HG03354 (cell line): ENCODE measurements at regions not wholly inside any gene's neighbourhood (a gene's known extent, or its start where the extent isn't known, plus 50 kb on each side); places are given as distances from the start of the nearest gene placed in this dataset.

ENCODE experiments used
- ATAC-seq: cut with Tn5 transposase; IDR thresholded peaks from one replicate; pipeline ENCODE4 v1.9.1; 2021; ENCODE audit warnings: mild to moderate bottlenecking; ENCODE audit not compliant: unreplicated experiment, poor library complexity, severe bottlenecking

DNA sequence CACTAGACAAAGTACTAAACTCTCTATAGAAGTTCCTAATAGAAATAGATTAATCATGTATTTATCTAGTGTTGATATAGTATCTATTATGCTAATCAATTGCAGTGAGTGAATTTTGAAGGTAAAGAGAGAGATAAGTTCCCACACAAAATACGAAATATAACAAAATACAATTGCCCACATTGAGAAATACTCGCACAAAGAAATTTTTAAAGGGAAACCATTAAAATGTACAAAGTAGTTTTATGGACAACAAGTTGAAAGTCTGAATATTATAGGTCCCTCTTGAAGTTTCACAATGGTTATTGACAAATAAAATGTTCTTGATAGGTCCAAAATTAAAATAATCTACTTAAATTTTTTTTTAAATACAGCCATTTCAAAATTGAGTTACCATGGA lies 1031.1 kb downstream of the SORCS1 start:
- ATAC-seq = no peak

DNA sequence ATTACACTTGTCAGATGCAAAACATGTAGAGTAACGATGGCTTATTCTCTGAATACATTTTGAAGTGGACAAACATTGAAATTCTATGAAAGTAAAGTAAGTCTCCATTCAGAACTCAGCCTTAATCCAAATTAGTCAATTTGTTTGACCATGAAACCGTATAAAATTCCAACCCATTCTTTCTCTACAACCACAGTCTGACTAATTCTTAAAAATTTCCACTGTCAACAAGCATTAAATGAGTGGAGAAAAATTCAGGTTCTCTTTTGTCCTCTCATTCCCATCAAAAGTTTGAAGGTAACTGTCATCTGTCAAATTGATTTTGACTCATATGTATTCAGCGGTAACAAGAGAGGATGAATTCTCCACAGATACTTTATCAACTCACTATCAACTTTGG lies 1031.5 kb downstream of the SORCS1 start:
- no peak for ATAC-seq

DNA sequence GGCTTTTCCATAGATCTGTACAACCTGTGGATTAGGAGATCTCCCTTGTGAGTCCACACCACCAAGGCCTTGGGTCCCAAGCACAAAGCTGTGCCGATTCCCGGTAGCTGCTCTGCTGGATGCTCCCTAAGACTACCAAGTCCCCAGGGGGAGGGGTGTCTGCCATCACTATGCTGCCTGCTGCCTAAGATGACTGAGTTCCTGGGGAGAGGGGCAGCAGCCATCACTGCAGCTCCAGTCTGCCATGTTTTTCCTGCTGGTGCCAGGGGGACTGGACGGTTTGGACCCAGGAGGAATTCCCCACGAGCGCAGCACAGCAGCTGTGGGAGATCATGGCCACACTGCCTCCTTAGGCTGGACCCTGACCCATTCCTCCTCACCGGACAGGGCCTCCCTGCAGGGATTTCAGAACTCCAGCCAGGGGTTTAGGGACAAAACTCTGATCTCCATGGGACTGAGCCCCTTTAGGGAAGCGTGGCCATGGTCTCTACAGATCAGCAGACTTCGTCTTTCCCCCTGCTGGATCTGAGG lies 1049.8 kb downstream of the SORCS1 start:
- ATAC-seq = no peak

DNA sequence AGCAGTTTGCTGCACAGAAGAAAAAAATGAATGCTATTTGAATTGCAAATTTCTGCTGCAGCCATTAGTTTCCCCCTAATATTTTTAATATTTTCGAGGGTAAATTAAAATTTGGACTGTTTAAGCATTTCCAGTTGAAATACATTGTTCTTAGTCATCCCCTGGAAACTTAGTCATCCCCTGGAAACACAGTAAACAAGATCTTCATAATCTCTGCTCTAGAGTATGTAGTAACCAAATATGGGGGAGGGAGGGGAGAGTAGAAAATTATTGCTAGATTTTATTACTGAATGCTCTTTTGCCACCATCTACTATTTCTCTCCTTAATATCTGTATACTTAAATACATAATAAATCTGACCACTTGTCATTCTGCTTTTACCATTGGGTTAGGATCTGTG lies 1053.3 kb downstream of the SORCS1 start:
- no peak for ATAC-seq

DNA sequence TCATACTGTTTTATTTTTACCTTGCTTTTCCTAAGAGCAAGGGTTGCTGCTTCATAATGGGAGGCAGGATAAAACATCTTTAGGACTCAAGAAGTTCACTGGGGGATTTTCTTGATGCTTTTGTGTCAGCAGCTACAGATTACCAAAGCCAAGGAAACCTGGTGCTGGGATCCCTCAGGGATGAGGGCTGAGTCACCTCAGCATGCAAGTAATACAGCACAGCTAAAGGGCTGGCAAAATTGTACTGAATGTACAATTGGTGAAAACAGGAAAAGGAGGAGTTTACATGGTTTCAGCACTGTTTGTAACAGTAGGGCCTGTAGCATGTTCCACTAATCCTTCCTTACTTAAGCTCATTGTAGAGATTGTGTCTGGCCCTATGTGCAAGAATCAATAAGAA lies 1056.8 kb downstream of the SORCS1 start:
- ATAC-seq = no peak

DNA sequence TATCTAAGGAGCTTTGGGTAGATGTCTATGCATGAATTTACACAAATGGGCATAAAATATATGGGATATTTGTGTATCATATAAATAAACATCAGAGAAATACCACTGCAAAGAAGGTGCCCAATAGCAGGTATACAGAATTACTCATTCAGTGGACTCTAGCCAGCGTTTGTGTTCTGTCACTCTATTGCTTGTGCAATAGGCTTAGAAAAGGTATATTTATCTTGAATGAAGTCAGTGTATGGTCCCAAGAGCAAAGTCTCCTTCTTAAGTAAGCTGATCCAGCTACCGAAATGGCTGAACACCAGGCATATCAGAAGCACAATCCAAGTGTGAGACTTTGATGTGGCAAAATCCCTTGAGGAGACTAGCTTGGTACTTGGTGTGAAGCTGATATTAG lies 1058.4 kb downstream of the SORCS1 start:
- ATAC-seq = no peak

DNA sequence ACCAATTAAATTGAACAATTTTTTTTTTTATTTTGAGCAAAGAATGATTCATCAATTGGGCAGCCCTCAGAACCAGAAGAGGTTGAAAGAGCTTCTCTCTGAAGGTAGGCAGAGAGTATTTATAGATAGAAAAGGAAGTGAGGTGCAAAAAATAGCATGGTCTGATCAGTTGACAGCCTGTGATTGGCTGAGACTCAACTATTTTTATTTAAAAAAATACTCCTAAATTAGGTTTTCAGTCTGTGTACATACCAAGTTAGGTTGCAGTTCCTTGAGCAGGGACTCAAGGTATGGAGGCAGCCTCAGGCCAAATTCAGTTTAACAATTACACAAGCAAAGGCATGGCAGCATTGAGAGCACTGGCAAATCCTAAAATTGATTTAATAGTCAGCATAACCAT lies 1074.7 kb downstream of the SORCS1 start:
- ATAC-seq = no peak

DNA sequence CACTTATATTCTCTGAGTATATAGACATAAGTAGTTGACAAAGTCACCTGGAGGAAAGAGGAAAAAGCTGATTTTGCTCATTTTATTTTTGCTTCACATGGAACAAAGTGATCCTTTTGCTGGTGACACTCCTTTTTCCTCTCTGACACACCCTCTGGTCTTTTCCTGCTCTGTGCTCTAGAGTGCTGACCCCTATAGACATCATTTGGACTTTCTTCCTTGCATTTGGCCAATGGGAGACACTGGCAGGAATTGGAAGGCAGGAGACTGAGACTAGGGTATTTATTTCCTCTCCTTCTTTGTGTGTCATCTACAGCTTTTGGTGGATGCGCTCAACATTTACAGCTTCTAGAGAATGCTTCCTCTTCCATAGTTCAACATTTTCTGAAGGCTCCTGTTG lies 1078.1 kb downstream of the SORCS1 start:
- no peak for ATAC-seq

DNA sequence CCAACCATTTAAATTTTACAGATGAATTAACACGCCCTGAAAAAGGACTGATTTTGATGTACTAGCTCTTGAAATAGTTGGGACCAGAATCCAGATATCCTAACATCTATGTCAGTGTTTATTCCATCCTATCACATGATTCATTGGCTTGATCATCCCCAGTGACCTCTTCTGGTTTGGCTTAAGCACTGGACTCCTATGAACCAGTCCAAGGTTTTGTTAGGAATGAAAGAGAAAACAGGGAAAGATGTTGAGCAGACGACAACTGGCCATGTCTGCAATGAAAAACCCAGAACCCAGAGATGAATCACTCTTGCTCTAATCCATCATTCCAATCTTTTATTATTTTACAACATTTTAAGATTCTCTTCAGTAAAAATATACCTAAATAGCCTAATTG lies 1080.9 kb downstream of the SORCS1 start:
- no peak for ATAC-seq

DNA sequence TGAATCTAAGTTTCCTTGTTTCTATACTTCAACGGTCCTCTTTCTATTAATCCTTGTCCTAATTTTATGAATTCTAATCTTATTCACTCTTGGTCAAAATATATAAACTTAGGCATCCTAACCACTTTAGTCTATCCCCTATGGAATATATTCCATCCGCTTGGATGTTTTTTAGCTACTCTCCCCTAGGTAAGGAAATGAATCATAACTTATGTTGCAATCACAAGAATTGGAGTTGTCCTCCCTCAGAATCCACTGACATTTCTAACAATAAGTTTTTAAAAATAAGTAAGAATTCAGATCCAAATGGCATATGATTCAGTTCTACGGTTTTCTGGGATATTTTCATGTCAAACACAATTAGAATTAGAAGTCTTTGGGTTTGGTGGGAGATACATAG lies 1081.6 kb downstream of the SORCS1 start:
- no peak for ATAC-seq

DNA sequence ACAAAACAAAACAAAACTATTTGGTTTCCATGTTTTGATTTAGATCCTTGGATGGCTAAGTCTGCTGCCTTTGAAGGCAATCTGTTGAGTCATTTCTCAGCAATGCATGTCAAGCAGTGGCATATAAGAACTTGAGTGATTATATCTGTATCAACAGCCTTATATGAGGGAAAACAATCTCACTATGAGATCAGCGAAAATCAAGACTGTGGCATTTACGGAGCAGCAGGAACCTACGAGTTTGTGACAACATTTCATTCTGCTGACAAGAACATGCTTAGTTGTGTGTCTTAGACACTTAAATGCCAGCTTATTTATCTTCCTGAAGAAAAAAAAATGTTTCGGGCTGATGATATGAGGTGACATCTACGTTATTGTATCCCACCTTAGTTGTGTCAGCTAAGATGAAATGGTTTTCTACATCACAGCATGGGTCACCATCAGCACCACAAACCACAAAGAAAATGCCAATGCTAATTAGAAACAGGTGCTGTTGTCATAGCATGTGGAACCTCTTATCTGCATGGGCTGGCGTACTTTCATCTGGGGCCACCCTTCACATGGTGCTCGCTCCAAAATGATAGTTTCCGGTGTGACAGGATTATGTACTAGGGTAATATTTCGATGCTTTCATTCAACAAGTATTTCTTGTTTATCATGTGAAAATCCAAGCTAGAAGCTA lies 1085.5 kb downstream of the SORCS1 start:
- ATAC-seq = no peak

DNA sequence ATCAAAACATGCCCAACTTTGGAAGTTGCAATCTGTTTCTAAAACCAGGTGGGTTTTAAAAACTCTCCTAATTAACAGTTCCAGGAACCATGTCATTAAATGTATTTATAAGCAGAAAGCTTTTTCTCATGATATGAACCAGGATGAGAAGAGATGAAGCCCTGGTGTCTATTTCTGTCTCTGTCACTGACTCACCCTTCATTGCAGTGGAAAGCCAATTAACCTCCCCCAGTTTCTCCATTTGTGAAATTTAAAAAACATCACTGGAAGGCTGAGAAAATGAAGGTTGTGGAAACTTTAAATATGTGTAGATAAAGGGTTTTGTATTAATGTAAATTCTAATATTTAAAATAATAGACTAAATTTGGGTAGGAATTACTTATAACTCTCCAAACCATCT lies 1088.0 kb downstream of the SORCS1 start:
- ATAC-seq = no peak

DNA sequence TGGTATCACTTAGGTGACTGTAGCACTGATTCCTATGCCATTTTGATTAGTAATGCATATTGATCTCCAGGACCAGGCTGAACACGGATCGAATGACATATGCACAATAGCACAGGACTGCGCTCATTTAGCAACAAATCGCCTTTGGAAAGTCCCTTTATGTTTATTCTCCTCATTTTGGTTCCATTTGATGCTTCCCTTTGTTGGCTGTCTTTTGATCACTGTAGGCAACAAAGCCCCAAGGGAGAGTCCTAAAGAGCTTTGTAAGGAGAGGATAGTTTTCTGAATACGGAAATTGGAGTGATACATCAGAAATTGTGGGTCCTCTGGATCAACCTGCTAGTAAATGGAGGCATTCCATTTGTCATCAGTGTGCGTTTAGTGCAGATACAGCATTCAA lies 1111.4 kb downstream of the SORCS1 start:
- no peak for ATAC-seq

DNA sequence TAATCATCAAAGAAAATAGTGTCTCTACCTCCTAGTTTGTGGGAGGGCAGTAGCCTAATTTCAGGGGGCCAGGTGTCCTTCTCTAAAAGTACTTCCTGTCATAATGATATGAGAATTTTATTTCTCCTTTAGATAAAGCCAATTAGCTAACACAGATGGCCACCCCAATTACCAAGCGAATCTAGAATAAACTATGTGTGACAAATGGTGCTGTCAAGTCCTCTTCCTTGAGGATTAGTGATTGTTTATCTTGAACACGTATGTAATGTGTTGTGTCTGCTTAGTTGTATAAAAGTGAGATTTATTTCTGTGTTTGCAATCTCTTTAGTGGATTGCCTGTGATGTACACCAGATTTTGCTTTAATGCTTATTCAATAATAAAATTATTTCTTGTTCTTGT lies 1120.0 kb downstream of the SORCS1 start:
- no peak for ATAC-seq

DNA sequence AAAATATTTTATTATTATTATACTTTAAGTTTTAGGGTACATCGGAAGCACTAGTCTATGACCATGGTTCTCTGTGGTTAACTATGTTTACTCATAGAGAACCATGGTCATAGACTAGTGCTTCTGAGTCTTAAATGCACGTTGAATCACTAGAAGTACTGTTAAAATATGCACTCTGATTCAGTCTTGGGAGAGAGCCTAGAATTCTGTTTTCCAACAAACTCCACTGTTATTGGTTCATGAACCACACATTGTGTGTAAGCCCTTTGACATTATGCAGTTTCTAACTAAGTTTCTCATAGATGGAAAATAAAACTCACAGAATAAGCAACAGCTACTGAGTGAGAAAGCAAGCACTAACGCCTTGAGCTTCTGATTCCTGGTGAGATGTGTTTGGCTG lies 1120.6 kb downstream of the SORCS1 start:
- ATAC-seq = no peak

DNA sequence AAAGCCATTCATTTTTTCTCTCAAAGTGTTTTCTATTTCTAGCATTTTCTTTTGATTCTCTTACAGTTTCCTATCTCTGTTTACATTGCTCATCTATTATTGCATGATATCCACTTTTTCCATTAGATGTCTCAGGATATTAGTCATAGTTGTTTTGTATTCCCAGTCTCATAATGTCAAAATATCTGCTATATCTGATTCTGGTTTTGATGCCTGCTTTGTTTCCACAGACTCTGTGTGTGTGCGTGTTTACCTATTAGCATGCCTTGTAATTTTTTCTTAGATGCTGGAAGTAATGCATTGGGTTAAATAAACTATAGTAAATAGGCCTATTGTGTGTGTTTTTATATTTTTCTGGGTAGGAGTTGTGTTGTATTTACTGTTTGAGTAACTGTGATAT lies 1126.3 kb downstream of the SORCS1 start:
- ATAC-seq = no peak

DNA sequence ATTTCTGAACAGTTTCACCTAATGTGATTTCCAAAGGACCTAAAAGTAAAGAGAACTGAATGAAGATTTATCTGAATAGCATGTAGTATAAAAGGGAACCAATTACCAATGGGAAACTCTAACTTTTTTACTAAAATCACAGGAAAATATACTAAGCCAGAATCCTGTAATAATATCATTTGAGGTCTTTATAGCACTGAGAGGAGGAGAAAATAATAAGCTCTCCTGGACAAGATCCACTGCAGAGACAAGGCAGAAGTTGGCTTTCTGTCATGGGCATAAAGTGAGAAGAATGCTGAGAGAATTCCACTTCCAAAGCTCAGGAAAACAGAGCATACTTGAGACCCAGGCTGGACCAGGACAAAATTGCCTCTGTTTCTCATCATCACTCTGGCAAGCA lies 1131.4 kb downstream of the SORCS1 start:
- no peak for ATAC-seq

DNA sequence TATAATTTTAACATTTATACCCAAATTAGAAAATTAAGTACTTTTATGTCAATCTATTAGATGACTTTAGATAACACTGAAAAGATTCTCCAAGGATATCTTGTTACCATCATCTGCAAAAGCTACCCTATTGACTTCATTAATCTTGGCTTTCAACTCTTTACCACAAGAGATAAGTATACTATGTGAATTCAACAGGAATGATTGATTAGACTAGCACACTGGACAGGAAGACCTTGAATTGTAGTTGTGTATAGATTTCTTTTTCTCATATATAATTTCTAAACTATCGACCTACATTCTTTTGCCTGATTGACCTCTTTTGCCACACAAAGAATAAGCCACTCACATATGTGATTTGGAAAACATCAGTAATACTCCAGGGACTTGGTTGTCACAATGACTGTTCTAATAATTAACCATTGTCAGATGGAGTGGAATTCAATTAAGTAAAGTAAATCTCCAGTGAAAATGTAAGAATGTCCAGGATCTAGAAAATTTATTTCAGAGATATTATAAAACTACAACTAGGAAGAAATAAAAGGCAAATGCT lies 1132.0 kb downstream of the SORCS1 start:
- ATAC-seq = no peak

DNA sequence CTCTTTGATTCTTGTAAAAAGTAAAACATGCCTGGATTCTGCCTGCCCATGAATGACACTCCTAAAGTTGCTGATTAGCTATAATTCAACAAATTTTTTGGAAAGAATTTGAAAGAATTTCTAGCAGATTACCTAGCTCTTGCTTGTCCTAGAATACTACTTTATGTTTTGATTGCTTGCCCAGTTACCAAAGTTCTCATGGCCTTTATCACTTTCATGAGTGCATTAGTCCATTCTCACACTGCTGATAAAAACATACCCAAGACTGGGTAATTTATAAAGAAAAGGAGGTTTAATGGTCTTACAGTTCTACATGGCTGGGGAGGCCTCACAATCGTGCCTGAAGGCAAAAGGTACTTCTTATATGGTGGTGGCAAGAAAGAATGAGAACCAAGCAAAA lies 1137.3 kb downstream of the SORCS1 start:
- ATAC-seq = no peak

DNA sequence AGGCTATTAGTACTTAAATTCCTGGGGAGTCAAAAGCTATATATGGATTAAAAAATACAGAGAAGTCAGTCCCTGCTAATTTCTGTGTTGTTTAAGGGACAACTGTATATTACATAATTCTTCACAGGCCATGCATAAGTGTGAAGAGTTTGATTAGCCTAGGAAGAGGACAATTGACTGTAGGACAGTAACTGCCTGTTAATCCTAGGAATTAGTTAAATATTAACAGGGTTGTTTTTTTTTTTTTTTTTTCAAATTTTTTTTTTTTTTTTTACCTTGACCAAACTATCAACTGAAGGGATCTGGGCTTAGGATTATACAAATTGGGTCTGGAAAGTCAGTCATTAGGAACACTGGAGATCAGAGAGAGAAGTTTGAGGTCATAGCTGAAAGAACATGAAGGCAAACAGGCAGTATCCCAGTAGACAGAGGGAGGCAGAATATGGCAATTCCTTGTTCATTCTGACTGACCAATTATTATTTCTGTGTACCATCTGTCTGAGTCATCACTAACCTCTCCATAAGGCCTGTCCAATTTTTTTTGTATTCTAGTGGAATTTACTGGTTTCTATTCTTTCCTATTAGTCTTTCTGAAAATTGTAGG lies 1139.2 kb downstream of the SORCS1 start:
- ATAC-seq = no peak

DNA sequence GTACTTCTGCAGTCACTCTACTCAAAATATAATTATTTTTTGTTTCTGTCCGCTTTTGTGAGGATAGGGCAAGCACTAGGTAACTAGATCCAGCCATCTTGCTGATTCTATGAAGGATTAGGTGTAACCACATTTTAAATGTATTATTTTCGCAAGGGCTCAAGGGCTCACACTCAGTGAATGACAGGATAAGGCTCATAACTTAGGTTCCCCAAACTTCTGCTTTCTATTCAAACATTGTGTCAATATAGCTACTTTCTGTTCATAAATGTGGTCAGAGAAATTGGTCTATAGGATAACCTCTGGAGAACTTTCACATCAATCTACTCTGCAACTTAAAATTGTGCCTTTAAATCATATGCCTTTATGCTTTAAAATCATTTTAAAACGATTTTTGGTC lies 1141.2 kb downstream of the SORCS1 start:
- ATAC-seq = no peak
